ENCODE measurements at regions not wholly inside any gene's neighbourhood (a gene's known extent, or its start where the extent isn't known, plus 50 kb on each side); places are given as distances from the start of the nearest gene placed in this dataset.

GRCh38 chr10:55215699-55216098, 414.7 kb upstream of the PCDH15 start:
- no peaks in the 10 kb centered on the region for H3K79me2 ChIP-seq (ENCODE audit: control insufficient read depth, low read length)
- no peaks in the 10 kb centered on the region for H3K27me3 ChIP-seq (ENCODE audit: control insufficient read depth, low read length)
- H3K36me3 ChIP-seq (ENCODE audit: control insufficient read depth, low read length) = no peaks in the 10 kb centered on the region
- H3K9me3 ChIP-seq (ENCODE audit: control insufficient read depth, insufficient read depth, low read length) = no peaks in the 10 kb centered on the region
- no peaks in the 10 kb centered on the region for H3K4me1 ChIP-seq (ENCODE audit: control insufficient read depth, low read length)
- H3K27ac ChIP-seq (ENCODE audit: low read depth, low read length) = no peak overlapping the region
- no peak overlapping the region for H3K4me3 ChIP-seq (ENCODE audit: low read length)
- H3F3A ChIP-seq (ENCODE audit: control insufficient read depth, insufficient read depth) = no peaks in the 10 kb centered on the region
- no peaks in the 10 kb centered on the region for H3K9me2 ChIP-seq (replicated peaks; ENCODE audit: control insufficient read depth, low read length)
- H4K20me1 ChIP-seq (ENCODE audit: control insufficient read depth, insufficient read depth, low read depth, low read length) = no peaks in the 10 kb centered on the region
- no peak for TF ChIP-seq EZH2phosphoT487 (IDR thresholded peaks at IDR 0.05; ENCODE audit: borderline replicate concordance, low read length)
- no peak for TF ChIP-seq CTCF (IDR thresholded peaks at IDR 0.05; ENCODE audit: low read depth, low read length, poor library complexity, severe bottlenecking)
- no peak overlapping the region for H3K4me2 ChIP-seq (ENCODE audit: low read length)

GRCh38 chr10:55214608-55215007, 413.6 kb upstream of the PCDH15 start:
- TF ChIP-seq EZH2phosphoT487 (IDR thresholded peaks at IDR 0.05; ENCODE audit: borderline replicate concordance, low read length) (no peak), CTCF (IDR thresholded peaks at IDR 0.05; ENCODE audit: low read depth, low read length, poor library complexity, severe bottlenecking) (no peak)
- H3K4me3 ChIP-seq (ENCODE audit: low read length) = no peak overlapping the region

GRCh38 chr10:55212051-55212450, 411.0 kb upstream of the PCDH15 start:
- Histone ChIP-seq H3K9me3 (ENCODE audit: control insufficient read depth, insufficient read depth, low read length) (no peaks in the 10 kb centered on the region), H4K20me1 (ENCODE audit: control insufficient read depth, insufficient read depth, low read depth, low read length) (no peaks in the 10 kb centered on the region), H3K79me2 (ENCODE audit: control insufficient read depth, low read length) (no peaks in the 10 kb centered on the region), H3K27ac (ENCODE audit: low read depth, low read length) (no peak overlapping the region), H3K36me3 (ENCODE audit: control insufficient read depth, low read length) (no peaks in the 10 kb centered on the region), H3K4me1 (ENCODE audit: control insufficient read depth, low read length) (no peaks in the 10 kb centered on the region), H3F3A (ENCODE audit: control insufficient read depth, insufficient read depth) (no peaks in the 10 kb centered on the region), H3K4me2 (ENCODE audit: low read length) (no peak overlapping the region), H3K4me3 (ENCODE audit: low read length) (no peak overlapping the region), H3K9me2 (replicated peaks; ENCODE audit: control insufficient read depth, low read length) (no peaks in the 10 kb centered on the region), H3K27me3 (ENCODE audit: control insufficient read depth, low read length) (no peaks in the 10 kb centered on the region)
- TF ChIP-seq CTCF (IDR thresholded peaks at IDR 0.05; ENCODE audit: low read depth, low read length, poor library complexity, severe bottlenecking) = no peak
- no peak for TF ChIP-seq EZH2phosphoT487 (IDR thresholded peaks at IDR 0.05; ENCODE audit: borderline replicate concordance, low read length)

More at GRCh38 chr10:55214608-55215007, 413.6 kb upstream of the PCDH15 start:
- H3K4me1 ChIP-seq (ENCODE audit: control insufficient read depth, low read length) = no peaks in the 10 kb centered on the region
- no peaks in the 10 kb centered on the region for H3K9me3 ChIP-seq (ENCODE audit: control insufficient read depth, insufficient read depth, low read length)
- no peak overlapping the region for H3K4me2 ChIP-seq (ENCODE audit: low read length)
- no peaks in the 10 kb centered on the region for H3K79me2 ChIP-seq (ENCODE audit: control insufficient read depth, low read length)
- no peaks in the 10 kb centered on the region for H3K36me3 ChIP-seq (ENCODE audit: control insufficient read depth, low read length)
- H3F3A ChIP-seq (ENCODE audit: control insufficient read depth, insufficient read depth) = no peaks in the 10 kb centered on the region
- no peaks in the 10 kb centered on the region for H3K9me2 ChIP-seq (replicated peaks; ENCODE audit: control insufficient read depth, low read length)
- no peaks in the 10 kb centered on the region for H3K27me3 ChIP-seq (ENCODE audit: control insufficient read depth, low read length)
- no peak overlapping the region for H3K27ac ChIP-seq (ENCODE audit: low read depth, low read length)
- no peaks in the 10 kb centered on the region for H4K20me1 ChIP-seq (ENCODE audit: control insufficient read depth, insufficient read depth, low read depth, low read length)

GRCh38 chr10:55203874-55204273, 402.8 kb upstream of the PCDH15 start:
- Histone ChIP-seq H3K36me3 (ENCODE audit: control insufficient read depth, low read length) (no peaks in the 10 kb centered on the region), H3K9me2 (replicated peaks; ENCODE audit: control insufficient read depth, low read length) (no peaks in the 10 kb centered on the region), H3F3A (ENCODE audit: control insufficient read depth, insufficient read depth) (no peaks in the 10 kb centered on the region), H3K79me2 (ENCODE audit: control insufficient read depth, low read length) (no peaks in the 10 kb centered on the region), H3K4me1 (ENCODE audit: control insufficient read depth, low read length) (no peaks in the 10 kb centered on the region), H3K9me3 (ENCODE audit: control insufficient read depth, insufficient read depth, low read length) (no peaks in the 10 kb centered on the region), H3K27ac (ENCODE audit: low read depth, low read length) (no peak overlapping the region), H3K4me3 (ENCODE audit: low read length) (no peak overlapping the region), H3K27me3 (ENCODE audit: control insufficient read depth, low read length) (no peaks in the 10 kb centered on the region), H4K20me1 (ENCODE audit: control insufficient read depth, insufficient read depth, low read depth, low read length) (no peaks in the 10 kb centered on the region), H3K4me2 (ENCODE audit: low read length) (no peak overlapping the region)
- no peak for TF ChIP-seq EZH2phosphoT487 (IDR thresholded peaks at IDR 0.05; ENCODE audit: borderline replicate concordance, low read length)
- no peak for TF ChIP-seq CTCF (IDR thresholded peaks at IDR 0.05; ENCODE audit: low read depth, low read length, poor library complexity, severe bottlenecking)

Measured in DOHH2 (cell line).